Aorta (tissue), 5 donors: ENCODE measurements at regions not wholly inside any gene's neighbourhood (a gene's known extent, or its start where the extent isn't known, plus 50 kb on each side); places are given as distances from the start of the nearest gene placed in this dataset.

ENCODE experiments used
- ATAC-seq: fragments of 200-7000 bp; cut with Tn5 transposase; one replicate; pipeline ENCODE4 v1.9.1; 2022; ENCODE audit warnings: moderate library complexity; ENCODE audit not compliant: low FRiP score
- DNase-seq, 2 donors: peaks; one replicate each; pipeline ENCODE4 v3.0.0-alpha.2; 2020
- H3K27ac ChIP-seq, 2 donors: one replicate each; pipeline ENCODE4 v1.5.1; 2013; ENCODE audit warnings: low read length in 2 of 2, mild to moderate bottlenecking in 2 of 2, moderate library complexity in 2 of 2, control low read depth in 1 of 2, inconsistent platforms in 1 of 2, low read depth in 1 of 2
- H3K27me3 ChIP-seq, 2 donors: one replicate each; pipeline ENCODE4 v1.6.1; 2013; ENCODE audit warnings: control low read depth in 1 of 2, low read length in 1 of 2, mild to moderate bottlenecking in 1 of 2, moderate library complexity in 1 of 2; ENCODE audit not compliant: insufficient read depth in 2 of 2, control insufficient read depth in 1 of 2
- H3K36me3 ChIP-seq, 2 donors: one replicate each; pipeline ENCODE4 v1.6.1; 2013; ENCODE audit warnings: control low read depth in 1 of 2, low read length in 1 of 2, mild to moderate bottlenecking in 1 of 2; ENCODE audit not compliant: insufficient read depth in 2 of 2, control insufficient read depth in 1 of 2
- H3K4me1 ChIP-seq, 2 donors: one replicate each; pipeline ENCODE4 v1.6.1; 2013; ENCODE audit warnings: low read length in 2 of 2, control low read depth in 1 of 2, mild to moderate bottlenecking in 1 of 2, moderate library complexity in 1 of 2; ENCODE audit not compliant: insufficient read depth in 2 of 2, control insufficient read depth in 1 of 2
- H3K4me3 ChIP-seq, 2 donors: one replicate each; pipeline ENCODE4 v1.5.1; 2013; ENCODE audit warnings: low read length in 2 of 2, control low read depth in 1 of 2, mild to moderate bottlenecking in 1 of 2
- H3K9me3 ChIP-seq: one replicate; pipeline ENCODE4 v1.6.1; 2013; ENCODE audit warnings: mild to moderate bottlenecking, low read length; ENCODE audit not compliant: control insufficient read depth
- WGBS, 2 donors: extraction: QIAGEN DNeasy Blood & Tissue Kit; methylation state at CpG; one replicate each; pipeline ENCODE4 v1.1.7; 2013; 5-methylcytosine and 5-hydroxymethylcytosine counted together
- intact Hi-C, 2 donors: fragments of 100-400 bp; cut with DNase I; formaldehyde crosslinking; loops; one replicate each; pipeline versions ENCODE4 v1.14.2 to v1.15.0; 2022
- donor health status: healthy with polysubstance abuse.
- donor health status: Bipolar disorder and iron deficiency.
- donor health status: DM: no; HTN: no; CAD: no.
- donor health status: DM: no; HTN: no; CAD: no.
- donor health status: DM: yes; HTN: yes; CAD: no.

DNA sequence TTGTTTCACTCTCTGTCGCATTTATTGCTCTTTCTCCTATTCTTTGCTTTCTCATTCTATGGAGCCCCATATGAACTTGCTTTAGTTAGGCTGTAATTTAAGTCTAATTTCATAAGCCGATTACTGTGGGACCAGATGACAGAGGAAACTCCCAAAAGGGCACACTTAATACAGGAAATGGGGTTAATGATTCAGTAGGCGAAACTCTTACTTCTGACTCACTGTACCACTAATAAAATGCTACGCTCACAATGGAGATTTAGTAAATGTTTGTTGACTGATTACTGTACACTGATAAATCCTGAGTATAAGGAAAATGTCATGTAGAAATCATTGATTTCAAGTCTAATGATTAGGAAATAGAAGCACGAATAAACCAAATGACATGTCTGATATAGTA, 276.4 kb downstream of the KLF5 start:
- no peak for DNase-seq
- Histone ChIP-seq H3K27ac (no peak overlapping the region), H3K9me3 (no peaks in the 10 kb centered on the region), H3K27me3 (no peaks in the 10 kb centered on the region), H3K4me1 (no peaks in the 10 kb centered on the region), H3K36me3 (no peaks in the 10 kb centered on the region), H3K4me3 (no peak overlapping the region)
- WGBS, 2 donors, result 91 to 93% methylated on average over 5 of the region's 5 CpGs
- intact Hi-C loops, result no loop called here
- ATAC-seq, result no peak

DNA sequence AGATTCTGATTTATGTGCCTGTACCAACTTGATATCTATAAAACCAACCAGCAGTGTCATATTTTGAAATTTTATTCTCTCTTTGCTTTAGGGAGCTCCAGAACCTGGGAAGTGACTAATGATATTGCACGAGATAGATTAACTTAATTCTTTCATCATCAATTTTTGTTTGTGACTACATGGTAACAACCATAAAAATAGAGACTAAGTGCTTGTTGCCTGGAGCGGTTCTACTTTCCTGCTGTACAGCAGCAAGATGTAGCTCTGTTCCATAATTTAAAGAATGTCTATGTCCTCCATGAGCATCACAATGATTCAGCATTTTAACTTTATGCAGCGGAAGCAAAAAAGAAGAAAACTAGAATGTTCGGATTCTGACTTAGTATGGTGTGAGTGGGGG, 275.6 kb downstream of the KLF5 start:
- intact Hi-C loops, result no loop called here

DNA sequence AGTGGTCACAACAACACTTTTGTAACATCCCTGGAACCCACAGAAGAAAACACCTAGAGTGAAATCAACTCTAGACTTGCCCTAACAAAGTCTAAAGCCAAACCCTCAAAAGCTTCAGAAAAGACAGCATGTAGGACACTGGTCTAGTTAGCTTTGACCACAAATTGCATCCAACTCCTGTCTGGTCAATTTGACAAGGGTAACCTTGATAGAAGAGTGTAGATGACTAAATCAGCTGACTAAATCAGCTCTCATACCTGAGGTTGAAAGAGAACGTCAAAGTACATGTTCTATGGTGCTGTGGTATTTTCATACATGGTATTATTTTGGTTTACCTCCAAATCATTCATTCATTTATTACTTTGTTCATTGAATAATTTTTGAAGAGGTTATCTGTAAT, 272.8 kb downstream of the KLF5 start:
- WGBS, 2 donors, result 81 to 91% methylated on average over 1 of the region's 1 CpG
- no peak overlapping the region for H3K4me3 ChIP-seq
- no peaks in the 10 kb centered on the region for H3K36me3 ChIP-seq
- ATAC-seq (no peak), DNase-seq (no peak)
- no peaks in the 10 kb centered on the region for H3K9me3 ChIP-seq
- H3K4me1 ChIP-seq, result peaks cover 0 to 2% of the 10 kb centered on the region in 2 donors
- H3K27me3 ChIP-seq, result no peaks in the 10 kb centered on the region
- H3K27ac ChIP-seq, result no peak overlapping the region
- intact Hi-C loops, result no loop called here

More for the DNA sequence above, 275.6 kb downstream of the KLF5 start:
- no peaks in the 10 kb centered on the region for H3K9me3 ChIP-seq
- no peak overlapping the region for H3K27ac ChIP-seq
- no peak for DNase-seq
- no peak overlapping the region for H3K4me3 ChIP-seq
- WGBS, 2 donors, result 88% methylated on average over 4 of the region's 4 CpGs
- peaks cover 0 to under 1% of the 10 kb centered on the region in 2 donors for H3K4me1 ChIP-seq
- H3K27me3 ChIP-seq, result no peaks in the 10 kb centered on the region
- ATAC-seq, result no peak
- H3K36me3 ChIP-seq, result no peaks in the 10 kb centered on the region

DNA sequence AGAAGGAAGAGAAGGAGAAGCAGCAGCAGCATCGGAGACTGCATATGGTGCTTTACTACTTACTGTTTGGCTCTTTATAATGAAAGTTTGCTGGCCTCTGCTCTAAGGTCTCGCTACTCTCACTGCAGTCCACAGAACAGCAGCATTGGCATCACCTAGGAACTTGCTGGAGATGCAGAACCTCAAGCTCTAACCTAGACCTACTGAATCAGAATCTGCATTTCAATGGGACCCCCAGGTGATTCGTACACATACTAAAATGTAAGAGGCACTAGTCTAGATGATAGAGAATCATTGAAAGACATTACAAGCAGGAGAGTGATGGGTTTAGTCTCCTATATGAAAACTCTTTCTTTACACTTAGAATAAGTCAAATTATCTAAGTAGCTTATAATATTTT, 270.6 kb downstream of the KLF5 start:
- H3K27me3 ChIP-seq, result no peaks in the 10 kb centered on the region
- 78 to 81% methylated on average over 3 of the region's 3 CpGs for WGBS, 2 donors
- intact Hi-C loops, result no loop called here
- no peak overlapping the region for H3K4me3 ChIP-seq
- DNase-seq (no peak), ATAC-seq (no peak)
- no peaks in the 10 kb centered on the region for H3K9me3 ChIP-seq
- no peaks in the 10 kb centered on the region for H3K36me3 ChIP-seq
- no peak overlapping the region for H3K27ac ChIP-seq
- H3K4me1 ChIP-seq, result peaks cover 0 to 2% of the 10 kb centered on the region in 2 donors

DNA sequence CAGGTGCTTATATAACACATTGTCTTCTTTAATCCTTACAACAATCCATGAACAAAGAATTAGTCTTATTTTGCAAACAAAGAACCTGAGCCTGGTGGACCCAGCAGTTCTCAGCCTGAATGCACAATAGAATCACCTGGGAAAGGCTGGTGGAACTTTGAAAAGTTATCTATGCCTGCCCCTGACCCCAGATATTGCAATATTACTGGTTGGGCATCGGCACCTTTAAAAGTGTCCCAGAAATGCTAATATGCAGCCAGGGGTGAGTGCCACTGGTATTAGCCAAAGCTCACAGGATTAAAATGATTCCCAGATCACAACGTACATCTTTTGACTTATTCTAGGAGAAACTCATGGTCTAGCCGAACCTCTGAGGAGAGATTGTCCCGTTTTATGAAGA, 268.8 kb downstream of the KLF5 start:
- no peak for ATAC-seq
- WGBS, 2 donors, result 85 to 86% methylated on average over 4 of the region's 4 CpGs

DNA sequence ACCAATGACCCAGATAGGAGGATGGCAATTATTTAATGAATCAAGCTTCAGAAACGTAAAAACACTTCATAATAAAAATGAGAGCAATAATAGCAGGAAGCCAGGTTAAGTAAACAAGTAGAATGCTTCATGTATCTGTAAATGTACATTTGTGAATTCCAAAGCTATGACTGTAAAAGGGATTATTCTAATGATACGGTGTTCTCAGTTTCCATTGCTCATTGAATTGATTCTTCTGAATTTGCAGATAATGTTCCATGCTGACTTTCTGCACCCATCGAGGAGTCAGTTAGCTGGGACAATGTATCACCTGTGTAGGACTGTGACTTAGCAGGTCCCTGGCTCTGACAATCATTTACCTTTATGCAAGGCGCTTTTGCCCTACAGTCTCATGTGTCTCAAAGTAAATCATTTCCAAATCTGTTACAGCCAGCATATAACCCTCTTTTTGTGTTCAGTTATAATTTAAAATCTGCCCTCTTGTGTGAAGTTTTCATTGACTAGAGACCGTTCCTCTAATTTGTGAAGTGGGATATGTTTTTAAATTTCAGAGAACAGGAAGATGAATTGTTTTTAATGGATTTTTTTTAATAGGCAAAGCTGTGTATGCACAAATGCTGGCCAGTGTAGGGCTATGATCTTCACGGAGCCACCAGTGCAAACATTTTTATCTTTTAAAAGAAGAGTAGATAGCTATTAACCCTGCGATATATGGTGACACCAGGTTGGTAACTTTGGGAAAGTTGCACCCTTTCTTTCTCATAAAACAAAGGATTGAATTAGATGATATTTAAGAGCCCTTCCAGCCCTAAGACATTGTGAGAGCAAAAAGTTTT, 267.1 kb downstream of the KLF5 start:
- ATAC-seq (no peak), DNase-seq (no peak)
- 37 to 47% methylated on average over 7 of the region's 7 CpGs for WGBS, 2 donors
- Histone ChIP-seq H3K4me1 (peaks cover 0 to 2% of the 10 kb centered on the region in 2 donors), H3K9me3 (no peaks in the 10 kb centered on the region), H3K4me3 (no peak overlapping the region), H3K27ac (no peak overlapping the region), H3K27me3 (no peaks in the 10 kb centered on the region), H3K36me3 (no peaks in the 10 kb centered on the region)
- intact Hi-C loops, result no loop called here

More for the DNA sequence above, 268.8 kb downstream of the KLF5 start:
- Histone ChIP-seq H3K9me3 (no peaks in the 10 kb centered on the region), H3K4me3 (no peak overlapping the region), H3K4me1 (peaks cover 0 to 2% of the 10 kb centered on the region in 2 donors), H3K27ac (no peak overlapping the region), H3K27me3 (no peaks in the 10 kb centered on the region), H3K36me3 (no peaks in the 10 kb centered on the region)
- intact Hi-C loops, result no loop called here
- no peak for DNase-seq

DNA sequence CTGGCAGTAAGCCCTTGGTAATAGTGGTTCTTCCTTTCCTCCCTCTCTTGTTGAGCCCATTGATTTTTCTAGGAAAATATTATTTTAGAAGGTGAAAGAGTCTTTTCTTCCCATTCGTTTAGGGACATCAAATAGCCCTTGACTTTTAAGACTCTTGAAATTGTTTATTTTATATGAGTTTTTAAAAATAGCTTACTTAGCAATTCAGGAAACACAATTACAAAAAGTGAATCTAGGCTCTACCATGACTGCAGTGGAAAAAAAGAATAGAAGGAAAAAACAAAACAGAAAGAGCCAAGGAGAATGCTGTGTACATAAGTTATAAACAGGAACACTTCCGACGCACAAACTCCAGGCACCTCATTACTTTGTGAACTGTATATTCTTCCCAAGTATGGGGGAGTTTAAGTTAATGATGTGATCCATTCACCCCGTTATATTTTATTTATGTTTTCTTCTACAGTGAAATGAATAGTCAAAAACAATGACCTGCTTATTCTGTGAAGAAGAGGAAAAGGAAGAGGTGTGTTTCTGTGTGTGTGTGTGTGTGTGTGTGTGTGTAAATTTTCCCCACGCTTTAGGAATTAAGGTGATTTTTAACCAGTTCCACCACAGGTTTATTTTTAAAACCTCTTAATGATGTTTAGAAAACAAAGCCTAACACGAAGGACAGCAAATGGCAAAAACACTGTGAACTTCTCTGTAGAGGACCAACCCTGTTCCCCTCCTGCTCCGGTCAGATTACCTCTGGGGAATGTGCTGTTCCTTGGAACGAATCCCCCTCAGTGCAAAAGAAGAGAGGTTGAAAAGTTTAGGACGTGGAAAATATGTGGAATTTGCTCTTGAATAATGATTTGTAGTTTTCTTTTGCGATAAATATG, 266.3 kb downstream of the KLF5 start:
- Histone ChIP-seq H3K36me3 (no peaks in the 10 kb centered on the region), H3K9me3 (no peaks in the 10 kb centered on the region), H3K27ac (no peak overlapping the region), H3K4me1 (peaks cover 0 to 2% of the 10 kb centered on the region in 2 donors), H3K4me3 (no peak overlapping the region), H3K27me3 (no peaks in the 10 kb centered on the region)
- WGBS, 2 donors, result 33 to 42% methylated on average over 10 of the region's 10 CpGs
- DNase-seq (no peak), ATAC-seq (no peak)
- intact Hi-C loops, result no loop called here

DNA sequence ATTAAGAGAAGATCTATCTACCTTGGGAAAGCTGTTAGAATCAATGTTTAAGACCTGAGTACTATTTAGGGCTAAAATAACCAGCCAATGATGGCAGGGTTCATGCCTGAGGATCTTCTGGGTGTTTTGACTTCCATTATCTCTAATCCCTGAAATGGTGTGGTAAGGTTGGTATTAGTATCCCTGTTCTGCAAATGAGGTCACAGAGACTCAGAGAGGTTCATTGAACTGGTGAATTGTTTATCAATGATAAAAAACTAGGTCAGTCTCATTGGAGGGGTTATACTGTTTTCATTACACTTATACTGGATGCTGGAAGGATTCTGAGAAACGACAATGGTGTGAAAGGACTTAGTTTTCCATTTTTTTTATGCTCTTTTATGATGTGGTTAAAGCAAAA, 264.8 kb downstream of the KLF5 start:
- WGBS, 2 donors, result 74 to 87% methylated on average over 1 of the region's 1 CpG
- Histone ChIP-seq H3K27me3 (no peaks in the 10 kb centered on the region), H3K27ac (no peak overlapping the region), H3K4me3 (no peak overlapping the region), H3K9me3 (no peaks in the 10 kb centered on the region), H3K4me1 (no peaks in the 10 kb centered on the region), H3K36me3 (no peaks in the 10 kb centered on the region)
- DNase-seq (no peak), ATAC-seq (no peak)
- intact Hi-C loops, result no loop called here
